Large intestine (tissue), 3 donors: ENCODE measurements at regions not wholly inside any gene's neighbourhood (a gene's known extent, or its start where the extent isn't known, plus 50 kb on each side); places are given as distances from the start of the nearest gene placed in this dataset.

Experiments
- DNase-seq, 2 donors: peaks; one replicate each; pipeline versions ENCODE4 v3.0.0 to v3.0.0-alpha.2; 2013
- H3K27ac ChIP-seq: one replicate; pipeline ENCODE4 v1.5.1; 2013; ENCODE audit warnings: low read length
- H3K27me3 ChIP-seq: 2 replicates; pipeline ENCODE4 v1.6.1; 2013; ENCODE audit warnings: low read length; ENCODE audit not compliant: control insufficient read depth, insufficient read depth
- H3K36me3 ChIP-seq: 2 replicates; pipeline ENCODE4 v1.6.1; 2013; ENCODE audit warnings: low read length; ENCODE audit not compliant: control insufficient read depth, insufficient read depth
- H3K4me1 ChIP-seq: one replicate; pipeline ENCODE4 v1.6.1; 2013; ENCODE audit warnings: low read length; ENCODE audit not compliant: control insufficient read depth, insufficient read depth
- H3K4me3 ChIP-seq: one replicate; pipeline ENCODE4 v1.5.1; 2013; ENCODE audit warnings: low read length
- H3K9me3 ChIP-seq: one replicate; pipeline ENCODE4 v1.6.1; 2013; ENCODE audit warnings: mild to moderate bottlenecking, low read depth, low read length, moderate library complexity; ENCODE audit not compliant: control insufficient read depth
- WGBS: methylation state at CpG from one replicate; pipeline ENCODE4 v1.1.5; 2013; ENCODE audit warnings: low lambda C conversion rate; ENCODE audit not compliant: insufficient coverage; 5-methylcytosine and 5-hydroxymethylcytosine counted together

- Histone ChIP-seq H3K4me3 (no peak overlapping the region), H3K4me1 (peaks cover 11% of the 10 kb centered on the region), H3K36me3 (no peaks in the 10 kb centered on the region), H3K9me3 (no peaks in the 10 kb centered on the region), H3K27me3 (no peaks in the 10 kb centered on the region), H3K27ac (no peak overlapping the region)
- 50% methylated on average over 1 of the region's 4 CpGs for WGBS
- DNase-seq = no peak
Observed at GRCh38 chr16:79327836-79328235, 272.7 kb downstream of the MAF start.

- no peak for DNase-seq
- Histone ChIP-seq H3K36me3 (no peaks in the 10 kb centered on the region), H3K27ac (no peak overlapping the region), H3K4me1 (peaks cover 11% of the 10 kb centered on the region), H3K27me3 (no peaks in the 10 kb centered on the region), H3K9me3 (no peaks in the 10 kb centered on the region), H3K4me3 (no peak overlapping the region)
- no CpG with 5 or more reads among the region's 3 CpGs for WGBS
Observed at GRCh38 chr16:79326549-79326948, 274.0 kb downstream of the MAF start.

GRCh38 chr16:79325226-79325945 lies 275.2 kb downstream of the MAF start:
- no peak overlapping the region for H3K4me3 ChIP-seq
- 55% methylated on average over 2 of the region's 8 CpGs for WGBS
- H3K27me3 ChIP-seq = no peaks in the 10 kb centered on the region

GRCh38 chr16:79320956-79321355 lies 279.6 kb downstream of the MAF start:
- H3K36me3 ChIP-seq = no peaks in the 10 kb centered on the region
- whole genome bisulfite sequencing = no CpG with 5 or more reads among the region's 6 CpGs
- H3K9me3 ChIP-seq = no peaks in the 10 kb centered on the region
- DNase-seq = no peak
- H3K27ac ChIP-seq = no peak overlapping the region
- peaks cover 5% of the 10 kb centered on the region for H3K27me3 ChIP-seq
- no peaks in the 10 kb centered on the region for H3K4me1 ChIP-seq
- no peak overlapping the region for H3K4me3 ChIP-seq

More at GRCh38 chr16:79325226-79325945, 275.2 kb downstream of the MAF start:
- no peaks in the 10 kb centered on the region for H3K36me3 ChIP-seq
- H3K4me1 ChIP-seq = peaks cover 5% of the 10 kb centered on the region
- no peaks in the 10 kb centered on the region for H3K9me3 ChIP-seq
- H3K27ac ChIP-seq = no peak overlapping the region
- no peak for DNase-seq

GRCh38 chr16:79318143-79318899 lies 282.2 kb downstream of the MAF start:
- Histone ChIP-seq H3K27ac (no peak overlapping the region), H3K4me3 (no peak overlapping the region), H3K4me1 (no peaks in the 10 kb centered on the region), H3K36me3 (no peaks in the 10 kb centered on the region), H3K27me3 (peaks cover 5% of the 10 kb centered on the region), H3K9me3 (no peaks in the 10 kb centered on the region)
- WGBS = no CpG with 5 or more reads among the region's 4 CpGs
- no peak for DNase-seq

- peaks cover 5% of the 10 kb centered on the region for H3K27me3 ChIP-seq
- no peaks in the 10 kb centered on the region for H3K9me3 ChIP-seq
- no peaks in the 10 kb centered on the region for H3K4me1 ChIP-seq
- H3K36me3 ChIP-seq = no peaks in the 10 kb centered on the region
- H3K4me3 ChIP-seq = no peak overlapping the region
- no peak for DNase-seq
- no peak overlapping the region for H3K27ac ChIP-seq
- WGBS = 100% methylated on average over 1 of the region's 2 CpGs
Observed at GRCh38 chr16:79317521-79317920, 283.0 kb downstream of the MAF start.

- DNase-seq = no peak
- no peak overlapping the region for H3K27ac ChIP-seq
- H3K4me3 ChIP-seq = no peak overlapping the region
- no peaks in the 10 kb centered on the region for H3K9me3 ChIP-seq
- no peaks in the 10 kb centered on the region for H3K36me3 ChIP-seq
- H3K27me3 ChIP-seq = peaks cover 5% of the 10 kb centered on the region
- peaks cover 4% of the 10 kb centered on the region for H3K4me1 ChIP-seq
Observed at GRCh38 chr16:79317026-79317425, 283.5 kb downstream of the MAF start.

- no CpG with 5 or more reads among the region's 8 CpGs for WGBS
- Histone ChIP-seq H3K4me3 (no peak overlapping the region), H3K36me3 (no peaks in the 10 kb centered on the region)
Observed at GRCh38 chr16:79316004-79316458, 284.5 kb downstream of the MAF start.

GRCh38 chr16:79312502-79312901 lies 288.0 kb downstream of the MAF start:
- H3K27me3 ChIP-seq = peaks cover 2% of the 10 kb centered on the region
- no peak overlapping the region for H3K27ac ChIP-seq
- H3K36me3 ChIP-seq = no peaks in the 10 kb centered on the region
- H3K4me1 ChIP-seq = peaks cover 5% of the 10 kb centered on the region
- H3K9me3 ChIP-seq = no peaks in the 10 kb centered on the region
- no CpG with 5 or more reads among the region's 11 CpGs for WGBS
- DNase-seq = no peak
- no peak overlapping the region for H3K4me3 ChIP-seq

More at GRCh38 chr16:79316004-79316458, 284.5 kb downstream of the MAF start:
- H3K27ac ChIP-seq = no peak overlapping the region
- peaks cover 5% of the 10 kb centered on the region for H3K27me3 ChIP-seq
- DNase-seq = no peak
- no peaks in the 10 kb centered on the region for H3K9me3 ChIP-seq
- H3K4me1 ChIP-seq = peaks cover 5% of the 10 kb centered on the region

- Histone ChIP-seq H3K36me3 (no peaks in the 10 kb centered on the region), H3K27me3 (no peaks in the 10 kb centered on the region), H3K4me3 (no peak overlapping the region), H3K4me1 (peaks cover 5% of the 10 kb centered on the region), H3K27ac (no peak overlapping the region), H3K9me3 (no peaks in the 10 kb centered on the region)
- no peak for DNase-seq
- WGBS = 100% methylated on average over 2 of the region's 7 CpGs
Observed at GRCh38 chr16:79310710-79311109, 289.8 kb downstream of the MAF start.
